Vagina (tissue), 2 donors: ENCODE measurements at regions not wholly inside any gene's neighbourhood (a gene's known extent, or its start where the extent isn't known, plus 50 kb on each side); places are given as distances from the start of the nearest gene placed in this dataset.

Source experiments
- POLR2A ChIP-seq, 2 donors: fragments of 450-650 bp; IDR thresholded peaks; one replicate each; pipeline ENCODE4 v1.6.1; 2017; ENCODE audit warnings: antibody characterized with exemption in 2 of 2, mild to moderate bottlenecking in 2 of 2, moderate library complexity in 2 of 2
- TF ChIP-seq, protein P1 (sequence below), 3 experiments: fragments of 450-650 bp in 2 of 3; fragments of 200-600 bp in 1 of 3; sonication (generic) in 1 of 3; IDR thresholded peaks; one replicate each; pipeline ENCODE4 v1.5.1; 2017 to 2019; ENCODE audit warnings: antibody characterized with exemption in 3 of 3, mild to moderate bottlenecking in 2 of 3, moderate library complexity in 2 of 3

DNA sequence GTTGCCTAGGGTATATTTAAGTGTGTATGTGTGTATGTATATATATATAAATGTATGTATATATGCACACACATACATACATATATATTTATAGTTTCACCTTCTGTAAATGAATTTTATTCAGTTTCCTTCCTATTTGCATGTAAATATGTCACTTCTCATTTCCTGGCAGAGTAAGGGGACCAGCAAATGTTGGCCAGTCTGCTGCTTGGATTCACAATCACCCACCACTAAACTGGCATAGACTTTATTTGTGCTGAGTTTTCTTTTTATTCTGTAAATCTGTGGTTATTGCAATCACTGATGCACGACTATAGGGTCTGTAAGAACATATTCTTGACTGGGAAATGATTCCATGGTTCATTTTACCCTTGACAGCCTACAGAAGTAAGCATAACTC lies 640.4 kb upstream of the FAM98A start:
- TF ChIP-seq, protein P1, sequence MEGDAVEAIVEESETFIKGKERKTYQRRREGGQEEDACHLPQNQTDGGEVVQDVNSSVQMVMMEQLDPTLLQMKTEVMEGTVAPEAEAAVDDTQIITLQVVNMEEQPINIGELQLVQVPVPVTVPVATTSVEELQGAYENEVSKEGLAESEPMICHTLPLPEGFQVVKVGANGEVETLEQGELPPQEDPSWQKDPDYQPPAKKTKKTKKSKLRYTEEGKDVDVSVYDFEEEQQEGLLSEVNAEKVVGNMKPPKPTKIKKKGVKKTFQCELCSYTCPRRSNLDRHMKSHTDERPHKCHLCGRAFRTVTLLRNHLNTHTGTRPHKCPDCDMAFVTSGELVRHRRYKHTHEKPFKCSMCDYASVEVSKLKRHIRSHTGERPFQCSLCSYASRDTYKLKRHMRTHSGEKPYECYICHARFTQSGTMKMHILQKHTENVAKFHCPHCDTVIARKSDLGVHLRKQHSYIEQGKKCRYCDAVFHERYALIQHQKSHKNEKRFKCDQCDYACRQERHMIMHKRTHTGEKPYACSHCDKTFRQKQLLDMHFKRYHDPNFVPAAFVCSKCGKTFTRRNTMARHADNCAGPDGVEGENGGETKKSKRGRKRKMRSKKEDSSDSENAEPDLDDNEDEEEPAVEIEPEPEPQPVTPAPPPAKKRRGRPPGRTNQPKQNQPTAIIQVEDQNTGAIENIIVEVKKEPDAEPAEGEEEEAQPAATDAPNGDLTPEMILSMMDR (IDR thresholded peaks at IDR 0.05), result no peak
- no peak for TF ChIP-seq POLR2A (IDR thresholded peaks at IDR 0.05)
